Kidney (tissue), 13 donors: ENCODE measurements at regions not wholly inside any gene's neighbourhood (a gene's known extent, or its start where the extent isn't known, plus 50 kb on each side); places are given as distances from the start of the nearest gene placed in this dataset.

Experiments
- DNase-seq, 5 donors: peaks; one replicate each; pipeline ENCODE4 v3.0.0-alpha.2; 2013 to 2020
- FAIRE-seq: peaks from 2 replicates; lab custom pipeline; 2012; peaks lifted over from hg19 to GRCh38; lab: Jason Lieb, UNC
- H3K27ac ChIP-seq, 2 donors: one replicate each; pipeline ENCODE4 v1.7.0; 2013; ENCODE audit warnings: low read depth in 2 of 2, low read length in 2 of 2, inconsistent platforms in 1 of 2
- H3K27me3 ChIP-seq: one replicate; pipeline ENCODE4 v1.7.1; 2013; ENCODE audit warnings: low read length, inconsistent platforms; ENCODE audit not compliant: control insufficient read depth, insufficient read depth
- H3K36me3 ChIP-seq, 3 donors: one replicate each; pipeline versions ENCODE4 v1.7.0 to v1.7.1; 2013; ENCODE audit warnings: low read length in 3 of 3, control low read depth in 1 of 3, inconsistent platforms in 1 of 3; ENCODE audit not compliant: insufficient read depth in 3 of 3, control insufficient read depth in 2 of 3
- H3K4me1 ChIP-seq, 3 donors: one replicate each; pipeline versions ENCODE4 v1.7.0 to v1.7.1; 2013; ENCODE audit warnings: low read length in 3 of 3, inconsistent platforms in 1 of 3, low read depth in 1 of 3; ENCODE audit not compliant: control insufficient read depth in 2 of 3, insufficient read depth in 2 of 3
- H3K4me3 ChIP-seq, 3 donors: one replicate each; pipeline versions ENCODE4 v1.7.0 to v1.8.1; 2013; ENCODE audit warnings: low read length in 3 of 3, control low read depth in 1 of 3, inconsistent platforms in 1 of 3
- H3K9ac ChIP-seq, 3 donors: one replicate each; pipeline versions ENCODE4 v1.7.0 to v1.7.1; 2013; ENCODE audit warnings: low read length in 3 of 3, control low read depth in 1 of 3, inconsistent platforms in 1 of 3
- H3K9me3 ChIP-seq, 3 donors: one replicate each; pipeline versions ENCODE4 v1.7.0 to v1.7.1; 2013; ENCODE audit warnings: low read length in 3 of 3, control low read depth in 1 of 3, inconsistent platforms in 1 of 3; ENCODE audit not compliant: control insufficient read depth in 2 of 3, insufficient read depth in 1 of 3
- intact Hi-C: fragments of 100-400 bp; cut with DNase I; formaldehyde crosslinking; loops from one replicate; pipeline ENCODE4 v1.11.1; 2022
- TF ChIP-seq, protein P1 (sequence below): IDR thresholded peaks from 3 replicates; pipeline ENCODE4 v1.5.1; 2012; ENCODE audit warnings: mild to moderate bottlenecking, moderate library complexity, borderline replicate concordance; ENCODE audit not compliant: insufficient read depth; ENCODE audit errors: extremely low read depth
- donor health status: control.
- donor health status: control.
- donor health status: control.
- donor health status: control.
- donor health status: control.
- donor health status: DM: yes; HTN: yes; CAD: no.
- donor health status: Normal renal cell carcinoma (clear cell type).

DNA sequence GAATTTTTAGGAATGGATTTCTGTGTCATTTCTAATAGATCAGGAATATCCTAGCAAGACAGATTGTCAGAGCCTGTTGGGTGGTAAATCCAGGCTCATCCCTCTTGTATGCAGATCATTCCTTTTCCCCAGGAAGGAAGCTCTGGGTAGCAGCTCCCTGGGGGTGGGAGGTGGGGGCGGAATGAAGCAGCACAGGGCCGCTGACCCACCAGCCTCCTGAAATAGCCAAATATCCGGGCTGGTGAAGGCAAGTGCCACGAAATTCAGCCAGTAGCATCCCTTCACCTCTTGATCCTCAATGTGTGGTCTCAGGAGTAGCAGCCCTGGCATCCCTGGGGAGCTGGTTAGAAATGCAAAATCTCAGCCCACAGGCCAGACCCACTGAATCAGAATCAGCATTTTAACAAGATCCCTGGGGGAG, 256.9 kb downstream of the LRFN2 start:
- intact Hi-C loops, result no loop called here

DNA sequence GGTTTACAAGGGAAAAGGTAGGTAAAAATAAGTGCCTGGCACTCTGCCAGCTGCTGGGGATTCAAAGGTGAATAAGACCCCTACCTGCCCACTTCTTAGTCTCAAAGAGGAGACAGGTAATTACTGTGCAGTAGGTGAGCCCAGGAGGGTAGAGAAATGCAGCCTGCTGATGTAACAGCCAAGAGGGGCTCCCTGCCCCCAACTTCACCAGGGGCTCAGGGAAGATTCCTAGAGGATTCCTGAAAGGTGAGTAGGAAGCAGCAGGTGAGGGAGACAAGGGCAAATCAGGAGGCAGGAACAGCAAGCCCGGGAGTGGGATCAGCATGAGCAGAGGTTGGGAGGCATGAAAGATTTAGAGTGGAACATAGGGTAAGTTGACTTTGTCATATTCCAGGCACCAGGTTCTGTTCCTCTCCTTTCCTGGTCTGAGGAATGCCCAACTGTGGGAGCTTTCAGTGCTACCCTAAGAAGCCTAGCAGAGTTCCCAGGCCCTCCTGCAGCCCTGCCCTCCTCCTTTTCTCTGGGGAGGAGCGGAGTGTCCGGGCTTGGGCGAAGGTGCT, 258.1 kb downstream of the LRFN2 start:
- intact Hi-C loops, result no loop called here
- Histone ChIP-seq H3K4me1 (no peaks in the 10 kb centered on the region), H3K27ac (no peak overlapping the region), H3K9ac (no peak overlapping the region), H3K27me3 (peaks cover 11% of the 10 kb centered on the region), H3K4me3 (no peak overlapping the region), H3K36me3 (no peaks in the 10 kb centered on the region), H3K9me3 (no peaks in the 10 kb centered on the region)
- FAIRE-seq (no peak), DNase-seq (no peak)
- TF ChIP-seq, protein P1, sequence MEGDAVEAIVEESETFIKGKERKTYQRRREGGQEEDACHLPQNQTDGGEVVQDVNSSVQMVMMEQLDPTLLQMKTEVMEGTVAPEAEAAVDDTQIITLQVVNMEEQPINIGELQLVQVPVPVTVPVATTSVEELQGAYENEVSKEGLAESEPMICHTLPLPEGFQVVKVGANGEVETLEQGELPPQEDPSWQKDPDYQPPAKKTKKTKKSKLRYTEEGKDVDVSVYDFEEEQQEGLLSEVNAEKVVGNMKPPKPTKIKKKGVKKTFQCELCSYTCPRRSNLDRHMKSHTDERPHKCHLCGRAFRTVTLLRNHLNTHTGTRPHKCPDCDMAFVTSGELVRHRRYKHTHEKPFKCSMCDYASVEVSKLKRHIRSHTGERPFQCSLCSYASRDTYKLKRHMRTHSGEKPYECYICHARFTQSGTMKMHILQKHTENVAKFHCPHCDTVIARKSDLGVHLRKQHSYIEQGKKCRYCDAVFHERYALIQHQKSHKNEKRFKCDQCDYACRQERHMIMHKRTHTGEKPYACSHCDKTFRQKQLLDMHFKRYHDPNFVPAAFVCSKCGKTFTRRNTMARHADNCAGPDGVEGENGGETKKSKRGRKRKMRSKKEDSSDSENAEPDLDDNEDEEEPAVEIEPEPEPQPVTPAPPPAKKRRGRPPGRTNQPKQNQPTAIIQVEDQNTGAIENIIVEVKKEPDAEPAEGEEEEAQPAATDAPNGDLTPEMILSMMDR, result no peak

More for the DNA sequence above, 256.9 kb downstream of the LRFN2 start:
- TF ChIP-seq, protein P1, result no peak
- H3K9me3 ChIP-seq, result no peaks in the 10 kb centered on the region
- H3K27ac ChIP-seq, result no peak overlapping the region
- peaks cover 11% of the 10 kb centered on the region for H3K27me3 ChIP-seq
- H3K9ac ChIP-seq, result no peak overlapping the region
- no peaks in the 10 kb centered on the region for H3K36me3 ChIP-seq
- DNase-seq, result no peak
- FAIRE-seq, result no peak
- no peaks in the 10 kb centered on the region for H3K4me1 ChIP-seq
- no peak overlapping the region for H3K4me3 ChIP-seq

DNA sequence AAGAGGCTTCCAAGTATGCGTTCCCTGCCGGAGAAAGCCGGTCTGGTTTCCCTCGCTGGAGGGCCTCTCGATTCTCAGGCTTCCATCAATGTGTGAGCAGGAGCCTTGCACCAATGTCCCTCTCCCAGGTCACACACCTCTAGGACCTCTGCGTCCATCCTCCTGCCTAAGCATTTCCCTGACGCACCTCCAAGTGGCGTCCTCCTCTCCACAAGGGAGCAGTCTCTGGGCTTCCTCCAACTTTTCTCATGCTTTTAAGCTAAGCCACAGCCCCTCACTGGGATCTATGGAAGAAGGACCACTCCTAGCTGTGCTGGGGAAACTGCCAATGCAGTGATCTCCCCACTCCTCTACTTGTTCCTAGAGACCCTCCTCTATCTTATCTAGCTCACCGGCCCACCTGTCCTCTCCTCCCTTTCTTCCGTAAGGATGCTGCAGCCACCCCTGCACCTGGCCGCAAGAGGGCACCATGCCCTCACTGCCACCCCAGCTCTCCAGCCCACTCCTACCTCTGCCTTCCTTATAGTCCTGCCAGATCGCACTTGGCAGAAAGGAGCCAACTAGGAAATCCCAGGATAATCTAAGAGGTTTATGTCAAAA, 258.7 kb downstream of the LRFN2 start:
- Histone ChIP-seq H3K27ac (no peak overlapping the region), H3K4me3 (no peak overlapping the region), H3K27me3 (peaks cover 9% of the 10 kb centered on the region), H3K9ac (no peak overlapping the region), H3K4me1 (no peaks in the 10 kb centered on the region), H3K36me3 (no peaks in the 10 kb centered on the region), H3K9me3 (no peaks in the 10 kb centered on the region)
- intact Hi-C loops, result no loop called here
- TF ChIP-seq, protein P1, result peak; percentile 74
- FAIRE-seq, result no peak
- peak in 4 of 5 donors; percentile 64 to 70 (median 68) for DNase-seq
